CD4-positive, alpha-beta T cell (primary cell): ENCODE measurements at regions not wholly inside any gene's neighbourhood (a gene's known extent, or its start where the extent isn't known, plus 50 kb on each side); places are given as distances from the start of the nearest gene placed in this dataset.

Source experiments
- ATAC-seq: fragments of 200-7000 bp; cut with Tn5 transposase; one replicate; pipeline ENCODE4 v1.10.0; 2022; ENCODE audit warnings: mild to moderate bottlenecking; ENCODE audit not compliant: poor library complexity
- CTCF ChIA-PET: fragments of 350-600 bp; sonication (Branson Sonifier 250); formaldehyde crosslinking; loops from one replicate; lab custom pipeline; 2021; ENCODE audit warnings: antibody characterized with exemption, inconsistent platforms; lab: Charles Lee
- POLR2A ChIA-PET: fragments of 350-600 bp; sonication (Branson Sonifier 250); formaldehyde crosslinking; loops from one replicate; lab custom pipeline; 2021; ENCODE audit warnings: antibody characterized with exemption, inconsistent platforms; lab: Charles Lee
- DNase-seq, 14 experiments: peaks; one replicate each; pipeline ENCODE4 v3.0.0-alpha.2; 2013 to 2020; ENCODE audit warnings: mixed read lengths in 2 of 14
- H3K27ac ChIP-seq, 2 donors: one replicate each; pipeline versions ENCODE4 v1.5.1 to v1.7.0; 2013; ENCODE audit warnings: low read length in 2 of 2, low read depth in 1 of 2, mild to moderate bottlenecking in 1 of 2
- H3K27me3 ChIP-seq, 2 experiments: 1 replicate in 1 of 2; 2 replicates in 1 of 2; pipeline versions ENCODE4 v1.6.1 to v1.7.0; 2013; ENCODE audit warnings: low read length in 2 of 2, control low read depth in 1 of 2, mild to moderate bottlenecking in 1 of 2, moderate library complexity in 1 of 2; ENCODE audit not compliant: insufficient read depth in 2 of 2, control insufficient read depth in 1 of 2
- H3K36me3 ChIP-seq: one replicate; pipeline ENCODE4 v1.6.1; 2013; ENCODE audit warnings: low read length, control low read depth; ENCODE audit not compliant: insufficient read depth
- H3K4me1 ChIP-seq: one replicate; pipeline ENCODE4 v1.6.1; 2013; ENCODE audit warnings: low read length, control low read depth; ENCODE audit not compliant: insufficient read depth
- H3K4me3 ChIP-seq: one replicate; pipeline ENCODE4 v1.5.1; 2013; ENCODE audit warnings: mild to moderate bottlenecking, low read length, moderate library complexity
- H3K9me3 ChIP-seq, 2 experiments: 1 replicate in 1 of 2; 2 replicates in 1 of 2; pipeline versions ENCODE4 v1.6.1 to v1.7.0; 2013; ENCODE audit warnings: low read length in 2 of 2, mild to moderate bottlenecking in 2 of 2, control low read depth in 1 of 2, moderate library complexity in 1 of 2; ENCODE audit not compliant: control insufficient read depth in 1 of 2, insufficient read depth in 1 of 2
- H3K27ac Mint-ChIP-seq: one replicate; pipeline ENCODE4 v1.8.0; 2020; ENCODE audit warnings: mixed read lengths
- H3K27me3 Mint-ChIP-seq: one replicate; pipeline ENCODE4 v1.8.0; 2021; ENCODE audit warnings: mixed read lengths
- H3K36me3 Mint-ChIP-seq: one replicate; pipeline ENCODE4 v1.8.0; 2021; ENCODE audit warnings: low read depth, mixed read lengths
- H3K4me1 Mint-ChIP-seq: one replicate; pipeline ENCODE4 v1.8.0; 2021; ENCODE audit warnings: low read depth, mixed read lengths
- H3K4me3 Mint-ChIP-seq: one replicate; pipeline ENCODE4 v1.8.0; 2020; ENCODE audit warnings: mild to moderate bottlenecking, mixed read lengths
- H3K9me3 Mint-ChIP-seq: one replicate; pipeline ENCODE4 v1.8.0; 2020; ENCODE audit warnings: mixed read lengths
- CTCF ChIP-seq: fragments of 200-600 bp; IDR thresholded peaks from one replicate; pipeline ENCODE4 v1.8.0; 2022; ENCODE audit warnings: antibody characterized with exemption, mild to moderate bottlenecking
- intact Hi-C, 2 experiments: fragments of 100-400 bp; cut with DNase I in 1 of 2; cut with micrococcal nuclease in 1 of 2; formaldehyde crosslinking; loops; one replicate each; pipeline versions ENCODE4 v1.15.1 to v1.9.0; 2023 to 2025; cut with DNase I, micrococcal nuclease

DNA sequence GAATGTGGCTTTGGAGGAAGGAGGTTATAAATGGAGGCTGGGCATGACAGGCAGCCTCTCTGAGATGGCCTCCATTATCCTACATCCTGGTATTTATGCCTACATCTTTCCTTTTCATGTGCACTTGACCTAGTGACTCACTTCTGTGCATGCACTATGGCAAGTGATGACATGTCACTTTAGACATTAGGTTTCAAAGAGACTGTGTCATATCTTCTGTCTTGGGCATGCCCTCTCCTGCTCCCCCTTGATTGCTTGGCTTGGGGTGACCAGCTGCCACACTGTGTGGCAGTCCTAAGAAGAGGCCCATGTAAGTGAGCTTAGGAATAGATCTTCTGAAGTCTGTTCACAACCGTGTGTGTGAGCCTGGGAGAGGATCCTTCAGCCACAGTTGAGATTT, 472.8 kb downstream of the FGF9 start:
- no peak for DNase-seq
- H3K4me3 Mint-ChIP-seq, result no peak overlapping the region
- peaks cover 0 to 5% of the 10 kb centered on the region in 2 experiments for H3K9me3 ChIP-seq
- no peaks in the 10 kb centered on the region for H3K4me1 Mint-ChIP-seq
- ATAC-seq, result no peak
- no peaks in the 10 kb centered on the region for H3K27me3 ChIP-seq
- ChIA-PET CTCF (no interaction called here), POLR2A (no interaction called here)
- H3K4me1 ChIP-seq, result peaks cover 7% of the 10 kb centered on the region
- no peak for TF ChIP-seq CTCF
- H3K9me3 Mint-ChIP-seq, result peaks cover 2% of the 10 kb centered on the region
- H3K36me3 Mint-ChIP-seq, result peaks cover 3% of the 10 kb centered on the region
- no peak overlapping the region for H3K27ac Mint-ChIP-seq
- intact Hi-C loops, result no loop called here
- no peaks in the 10 kb centered on the region for H3K27me3 Mint-ChIP-seq
- no peak overlapping the region for H3K4me3 ChIP-seq
- no peak overlapping the region for H3K27ac ChIP-seq
- no peaks in the 10 kb centered on the region for H3K36me3 ChIP-seq

DNA sequence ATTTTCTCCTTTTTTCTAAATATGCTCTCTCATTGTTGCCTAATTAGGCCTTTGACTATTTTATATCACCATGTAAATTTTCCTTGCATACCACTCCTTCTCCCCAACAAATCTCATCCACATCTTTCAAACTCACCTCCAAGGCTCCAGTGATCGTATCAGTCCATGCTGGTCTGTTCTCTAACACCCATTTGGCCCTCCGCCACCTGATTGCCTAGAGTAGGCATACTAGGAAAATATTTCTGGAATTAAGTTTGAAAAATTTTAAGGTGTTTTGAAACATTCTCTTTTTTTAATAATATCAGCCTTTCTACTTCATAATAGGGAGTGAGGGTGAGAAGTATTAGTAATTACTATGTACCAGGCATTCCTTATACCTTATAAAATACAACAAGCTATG, 473.9 kb downstream of the FGF9 start:
- Mint-ChIP-seq H3K4me3 (no peak overlapping the region), H3K27ac (no peak overlapping the region), H3K27me3 (no peaks in the 10 kb centered on the region), H3K9me3 (peaks cover 2% of the 10 kb centered on the region), H3K36me3 (peaks cover 3% of the 10 kb centered on the region), H3K4me1 (no peaks in the 10 kb centered on the region)
- no peak for TF ChIP-seq CTCF
- Histone ChIP-seq H3K9me3 (peaks cover 0 to 5% of the 10 kb centered on the region in 2 experiments), H3K27me3 (no peaks in the 10 kb centered on the region), H3K36me3 (no peaks in the 10 kb centered on the region), H3K27ac (no peak overlapping the region), H3K4me1 (peaks cover 7% of the 10 kb centered on the region), H3K4me3 (no peak overlapping the region)
- ChIA-PET CTCF (interaction anchor here (0.7 kb wide), 1 partner anchor 10 kb away, joined by 4 read pairs; no protein-coding TSS in a partner anchor), POLR2A (no interaction called here)
- intact Hi-C loops, result no loop called here
- ATAC-seq (no peak), DNase-seq (no peak)

DNA sequence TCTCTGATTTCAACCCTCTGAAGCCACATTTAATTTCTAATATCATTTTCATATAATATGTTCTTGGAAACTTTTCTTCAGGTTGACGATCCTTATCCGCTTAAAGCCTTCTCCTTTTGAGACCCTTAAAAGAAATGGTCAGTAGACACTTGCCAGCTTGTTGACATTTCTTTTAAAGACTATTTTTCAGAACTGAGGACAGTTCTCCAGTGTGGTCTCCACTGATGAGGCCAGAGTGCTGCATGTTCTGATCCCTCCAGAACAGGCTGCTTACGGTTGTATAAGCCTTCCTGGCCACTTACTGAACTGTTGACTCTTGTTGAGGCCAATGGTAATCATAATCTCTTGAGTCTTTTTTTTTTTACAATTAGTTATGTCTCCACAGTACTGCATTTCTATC, 477.3 kb downstream of the FGF9 start:
- H3K36me3 Mint-ChIP-seq, result peaks cover 3% of the 10 kb centered on the region
- H3K4me1 ChIP-seq, result no peaks in the 10 kb centered on the region
- H3K4me1 Mint-ChIP-seq, result no peaks in the 10 kb centered on the region
- ChIA-PET POLR2A (no interaction called here), CTCF (interaction anchor here (0.7 kb wide), 1 partner anchor 22 kb away, joined by 4 read pairs; no protein-coding TSS in a partner anchor)
- intact Hi-C loops, result no loop called here
- no peak overlapping the region for H3K4me3 ChIP-seq
- ATAC-seq (no peak), DNase-seq (no peak)
- H3K27me3 Mint-ChIP-seq, result no peaks in the 10 kb centered on the region
- peaks cover 2% of the 10 kb centered on the region for H3K9me3 Mint-ChIP-seq
- no peaks in the 10 kb centered on the region for H3K36me3 ChIP-seq
- H3K27ac ChIP-seq, result no peak overlapping the region
- H3K9me3 ChIP-seq, result peaks cover 0 to 5% of the 10 kb centered on the region in 2 experiments
- no peaks in the 10 kb centered on the region for H3K27me3 ChIP-seq
- no peak for TF ChIP-seq CTCF
- H3K27ac Mint-ChIP-seq, result no peak overlapping the region
- H3K4me3 Mint-ChIP-seq, result no peak overlapping the region
